ENCODE measurements at regions not wholly inside any gene's neighbourhood (a gene's known extent, or its start where the extent isn't known, plus 50 kb on each side); places are given as distances from the start of the nearest gene placed in this dataset.

DNA sequence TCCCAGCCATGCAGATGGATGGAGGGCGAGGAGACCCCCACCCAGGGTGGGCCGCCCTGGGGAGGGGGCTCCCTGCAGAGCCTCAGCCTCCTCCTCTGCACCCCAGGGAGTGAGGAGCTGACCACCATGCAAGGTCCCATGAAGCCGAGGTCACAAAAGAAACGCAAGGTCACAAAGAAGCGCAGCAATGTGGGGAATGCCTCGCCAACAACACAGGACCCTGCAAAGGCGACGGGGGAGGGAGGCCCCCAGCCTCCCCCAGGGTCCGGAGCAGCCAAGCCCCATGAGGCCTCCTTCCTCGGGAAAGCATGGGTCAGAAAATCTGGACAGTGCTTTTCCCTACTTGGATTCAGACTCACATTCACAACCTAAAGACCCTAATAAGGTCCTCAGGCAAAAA, 191.5 kb downstream of the BRD1 start:
- Histone ChIP-seq H3K36me3 (ENCODE audit: control insufficient read depth, insufficient read depth, low read length) (no peaks in the 10 kb centered on the region), H3K27me3 (replicated peaks; ENCODE audit: control insufficient read depth, insufficient read depth, low read length, poor library complexity, severe bottlenecking) (no peaks in the 10 kb centered on the region), H3K4me3 (ENCODE audit: insufficient read depth, low read depth, low read length, poor library complexity, severe bottlenecking) (no peak overlapping the region), H3K27ac (ENCODE audit: insufficient read depth, low read length, poor library complexity, severe bottlenecking) (no peak overlapping the region), H3K4me1 (ENCODE audit: control insufficient read depth, insufficient read depth, low read length, poor library complexity, severe bottlenecking) (no peaks in the 10 kb centered on the region), H3K9me3 (ENCODE audit: control insufficient read depth, low read length) (no peaks in the 10 kb centered on the region)
- no peak for DNase-seq

- Histone ChIP-seq H3K4me3 (ENCODE audit: insufficient read depth, low read depth, low read length, poor library complexity, severe bottlenecking) (no peak overlapping the region), H3K9me3 (ENCODE audit: control insufficient read depth, low read length) (no peaks in the 10 kb centered on the region), H3K4me1 (ENCODE audit: control insufficient read depth, insufficient read depth, low read length, poor library complexity, severe bottlenecking) (no peaks in the 10 kb centered on the region), H3K36me3 (ENCODE audit: control insufficient read depth, insufficient read depth, low read length) (no peaks in the 10 kb centered on the region), H3K27me3 (replicated peaks; ENCODE audit: control insufficient read depth, insufficient read depth, low read length, poor library complexity, severe bottlenecking) (no peaks in the 10 kb centered on the region), H3K27ac (ENCODE audit: insufficient read depth, low read length, poor library complexity, severe bottlenecking) (no peak overlapping the region)
- DNase-seq, result no peak
These were observed 193.5 kb downstream of the BRD1 start for GRCh38 chr22:49634006-49634772.

DNA sequence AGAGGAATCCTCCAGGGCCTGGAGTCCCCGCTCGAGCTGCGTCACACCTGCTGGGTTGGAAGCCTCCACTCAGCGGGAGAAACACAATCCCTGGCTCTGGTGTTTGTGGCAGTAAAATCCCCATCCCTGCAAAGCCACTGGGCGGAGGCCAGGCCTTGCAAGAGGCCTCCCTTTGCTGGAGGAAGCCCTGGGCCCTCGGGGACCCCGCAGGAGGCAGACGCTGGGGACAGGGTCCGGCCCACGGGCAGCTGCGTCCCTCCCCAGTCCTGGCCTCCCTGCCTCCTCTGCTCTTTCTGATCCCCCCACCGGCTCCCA, 194.7 kb downstream of the BRD1 start:
- H3K4me1 ChIP-seq (ENCODE audit: control insufficient read depth, insufficient read depth, low read length, poor library complexity, severe bottlenecking), result no peaks in the 10 kb centered on the region
- H3K27me3 ChIP-seq (replicated peaks; ENCODE audit: control insufficient read depth, insufficient read depth, low read length, poor library complexity, severe bottlenecking), result no peaks in the 10 kb centered on the region
- DNase-seq, result no peak

GRCh38 chr22:49632199-49633009, 195.3 kb downstream of the BRD1 start:
- no peaks in the 10 kb centered on the region for H3K9me3 ChIP-seq (ENCODE audit: control insufficient read depth, low read length)
- no peak for DNase-seq
- H3K27me3 ChIP-seq (replicated peaks; ENCODE audit: control insufficient read depth, insufficient read depth, low read length, poor library complexity, severe bottlenecking), result no peaks in the 10 kb centered on the region
- H3K4me3 ChIP-seq (ENCODE audit: insufficient read depth, low read depth, low read length, poor library complexity, severe bottlenecking), result no peak overlapping the region
- H3K36me3 ChIP-seq (ENCODE audit: control insufficient read depth, insufficient read depth, low read length), result no peaks in the 10 kb centered on the region
- H3K4me1 ChIP-seq (ENCODE audit: control insufficient read depth, insufficient read depth, low read length, poor library complexity, severe bottlenecking), result no peaks in the 10 kb centered on the region
- no peak overlapping the region for H3K27ac ChIP-seq (ENCODE audit: insufficient read depth, low read length, poor library complexity, severe bottlenecking)

More for the DNA sequence above, 194.7 kb downstream of the BRD1 start:
- Histone ChIP-seq H3K36me3 (ENCODE audit: control insufficient read depth, insufficient read depth, low read length) (no peaks in the 10 kb centered on the region), H3K4me3 (ENCODE audit: insufficient read depth, low read depth, low read length, poor library complexity, severe bottlenecking) (no peak overlapping the region), H3K9me3 (ENCODE audit: control insufficient read depth, low read length) (no peaks in the 10 kb centered on the region), H3K27ac (ENCODE audit: insufficient read depth, low read length, poor library complexity, severe bottlenecking) (no peak overlapping the region)

DNA sequence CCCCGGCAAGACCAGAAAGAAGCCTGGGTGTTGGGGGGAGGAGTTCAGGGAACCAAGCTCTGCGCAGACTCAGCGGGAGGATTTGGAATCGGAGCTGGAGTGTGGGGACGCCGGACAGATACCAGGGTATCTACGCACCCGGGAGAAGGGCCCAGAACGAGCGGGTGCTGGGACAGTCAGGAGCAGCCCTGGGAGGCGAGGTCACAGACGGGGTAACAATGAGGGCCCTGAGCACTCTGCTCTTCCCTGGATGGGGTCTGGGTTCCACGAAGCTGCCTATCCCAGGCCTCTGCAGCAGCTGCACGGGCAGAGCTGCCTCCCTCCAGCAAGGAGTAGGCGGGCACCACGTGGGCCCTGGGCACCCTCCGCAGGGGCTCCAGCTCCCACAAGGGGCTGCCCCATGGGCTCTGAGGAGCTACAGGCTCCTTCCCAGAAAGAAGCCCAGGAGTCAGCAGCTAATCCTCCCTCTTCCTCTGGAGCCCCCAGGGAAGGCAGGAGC, 197.2 kb downstream of the BRD1 start:
- no peak overlapping the region for H3K27ac ChIP-seq (ENCODE audit: insufficient read depth, low read length, poor library complexity, severe bottlenecking)
- H3K4me1 ChIP-seq (ENCODE audit: control insufficient read depth, insufficient read depth, low read length, poor library complexity, severe bottlenecking), result no peaks in the 10 kb centered on the region
- H3K27me3 ChIP-seq (replicated peaks; ENCODE audit: control insufficient read depth, insufficient read depth, low read length, poor library complexity, severe bottlenecking), result no peaks in the 10 kb centered on the region
- no peaks in the 10 kb centered on the region for H3K36me3 ChIP-seq (ENCODE audit: control insufficient read depth, insufficient read depth, low read length)
- H3K9me3 ChIP-seq (ENCODE audit: control insufficient read depth, low read length), result no peaks in the 10 kb centered on the region
- no peak for DNase-seq
- no peak overlapping the region for H3K4me3 ChIP-seq (ENCODE audit: insufficient read depth, low read depth, low read length, poor library complexity, severe bottlenecking)

- Histone ChIP-seq H3K27me3 (replicated peaks; ENCODE audit: control insufficient read depth, insufficient read depth, low read length, poor library complexity, severe bottlenecking) (no peaks in the 10 kb centered on the region), H3K4me1 (ENCODE audit: control insufficient read depth, insufficient read depth, low read length, poor library complexity, severe bottlenecking) (no peaks in the 10 kb centered on the region), H3K27ac (ENCODE audit: insufficient read depth, low read length, poor library complexity, severe bottlenecking) (no peak overlapping the region), H3K4me3 (ENCODE audit: insufficient read depth, low read depth, low read length, poor library complexity, severe bottlenecking) (no peak overlapping the region), H3K9me3 (ENCODE audit: control insufficient read depth, low read length) (no peaks in the 10 kb centered on the region), H3K36me3 (ENCODE audit: control insufficient read depth, insufficient read depth, low read length) (no peaks in the 10 kb centered on the region)
- DNase-seq, result no peak
These were observed 197.9 kb downstream of the BRD1 start for GRCh38 chr22:49629586-49630447.

- H3K4me3 ChIP-seq (ENCODE audit: insufficient read depth, low read depth, low read length, poor library complexity, severe bottlenecking), result no peak overlapping the region
- no peaks in the 10 kb centered on the region for H3K9me3 ChIP-seq (ENCODE audit: control insufficient read depth, low read length)
- H3K36me3 ChIP-seq (ENCODE audit: control insufficient read depth, insufficient read depth, low read length), result no peaks in the 10 kb centered on the region
- no peak for DNase-seq
- no peak overlapping the region for H3K27ac ChIP-seq (ENCODE audit: insufficient read depth, low read length, poor library complexity, severe bottlenecking)
- H3K4me1 ChIP-seq (ENCODE audit: control insufficient read depth, insufficient read depth, low read length, poor library complexity, severe bottlenecking), result no peaks in the 10 kb centered on the region
- H3K27me3 ChIP-seq (replicated peaks; ENCODE audit: control insufficient read depth, insufficient read depth, low read length, poor library complexity, severe bottlenecking), result no peaks in the 10 kb centered on the region
These were observed 198.5 kb downstream of the BRD1 start for GRCh38 chr22:49629261-49629570.

- H3K36me3 ChIP-seq (ENCODE audit: control insufficient read depth, insufficient read depth, low read length), result no peaks in the 10 kb centered on the region
- no peak for DNase-seq
- H3K27me3 ChIP-seq (replicated peaks; ENCODE audit: control insufficient read depth, insufficient read depth, low read length, poor library complexity, severe bottlenecking), result no peaks in the 10 kb centered on the region
- H3K9me3 ChIP-seq (ENCODE audit: control insufficient read depth, low read length), result no peaks in the 10 kb centered on the region
- H3K4me1 ChIP-seq (ENCODE audit: control insufficient read depth, insufficient read depth, low read length, poor library complexity, severe bottlenecking), result no peaks in the 10 kb centered on the region
- no peak overlapping the region for H3K4me3 ChIP-seq (ENCODE audit: insufficient read depth, low read depth, low read length, poor library complexity, severe bottlenecking)
- H3K27ac ChIP-seq (ENCODE audit: insufficient read depth, low read length, poor library complexity, severe bottlenecking), result no peak overlapping the region
These were observed 199.0 kb downstream of the BRD1 start for GRCh38 chr22:49628391-49629260.
